Limb (tissue), 2 donors: ENCODE measurements at regions not wholly inside any gene's neighbourhood (a gene's known extent, or its start where the extent isn't known, plus 50 kb on each side); places are given as distances from the start of the nearest gene placed in this dataset.
"Not testable (repeated sequence)": the region's sequence is repeated elsewhere in the genome, so short reads cannot be mapped to it uniquely, and the experiment has no call there.

Source experiments
- DNase-seq, 2 donors: peaks; one replicate each; pipeline ENCODE4 v3.0.0-alpha.2; 2016; ENCODE audit errors: extremely low spot score in 2 of 2

DNA sequence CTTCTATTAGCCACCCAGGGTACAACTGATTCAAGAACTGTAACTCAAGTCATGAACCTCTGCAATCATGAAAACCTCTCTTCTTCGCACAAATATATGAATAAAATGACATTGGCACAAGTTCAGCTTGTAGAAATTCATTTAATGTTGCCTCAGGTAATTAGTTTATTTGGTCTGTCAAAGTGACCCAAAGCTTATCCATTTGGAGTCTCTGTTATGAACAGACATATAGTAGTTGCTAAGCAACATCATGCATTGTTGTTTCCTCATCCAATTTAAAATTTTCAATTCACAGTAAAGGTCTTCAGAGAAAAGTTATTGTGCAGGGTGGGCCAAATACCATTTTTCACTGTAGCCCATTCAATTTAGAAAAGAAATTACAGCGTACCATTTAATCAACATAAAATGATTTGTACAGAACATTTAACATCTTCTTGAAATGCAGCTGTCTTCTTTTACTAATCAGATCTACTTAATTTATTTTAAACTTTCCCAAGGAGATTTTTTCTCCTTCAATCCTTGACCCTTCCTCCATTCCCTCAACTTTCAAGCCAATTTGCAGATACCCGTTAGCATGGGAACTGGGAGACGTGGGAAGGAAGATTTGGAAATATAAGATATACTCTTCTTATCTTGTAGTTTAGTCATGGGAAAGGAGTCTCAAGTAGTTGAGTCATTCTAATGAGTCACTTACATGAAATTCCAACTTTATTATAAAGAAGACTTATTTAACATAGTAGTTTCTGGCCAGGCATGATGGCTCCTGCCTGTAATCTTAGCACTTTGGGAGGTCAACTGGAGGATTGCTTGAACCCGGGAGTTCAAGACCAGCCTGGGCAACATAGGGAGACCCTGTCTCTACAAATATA is 231.3 kb downstream of the ATPSCKMT start:
- peak in 1 of 2 donors; percentile 38 for DNase-seq

DNA sequence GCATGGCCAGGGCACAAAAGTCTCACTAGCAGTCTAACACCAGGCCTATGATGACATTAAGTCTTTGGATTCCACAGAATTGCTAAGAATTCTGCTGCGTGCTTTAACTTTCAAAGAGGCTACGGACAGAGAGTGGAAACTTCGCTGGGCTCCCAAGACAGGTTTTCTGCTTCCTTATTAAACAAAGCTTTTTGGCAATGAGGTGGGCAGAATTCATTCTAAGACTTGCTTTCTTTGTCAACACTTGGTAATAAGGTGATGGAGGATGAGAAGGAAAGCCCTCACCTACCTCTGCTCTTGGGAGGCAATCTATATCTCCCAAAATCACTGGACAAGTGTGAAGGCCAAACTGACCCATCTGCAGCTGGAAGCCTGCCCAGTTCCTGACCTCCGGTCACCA is 231.9 kb downstream of the ATPSCKMT start:
- DNase-seq = no peak

DNA sequence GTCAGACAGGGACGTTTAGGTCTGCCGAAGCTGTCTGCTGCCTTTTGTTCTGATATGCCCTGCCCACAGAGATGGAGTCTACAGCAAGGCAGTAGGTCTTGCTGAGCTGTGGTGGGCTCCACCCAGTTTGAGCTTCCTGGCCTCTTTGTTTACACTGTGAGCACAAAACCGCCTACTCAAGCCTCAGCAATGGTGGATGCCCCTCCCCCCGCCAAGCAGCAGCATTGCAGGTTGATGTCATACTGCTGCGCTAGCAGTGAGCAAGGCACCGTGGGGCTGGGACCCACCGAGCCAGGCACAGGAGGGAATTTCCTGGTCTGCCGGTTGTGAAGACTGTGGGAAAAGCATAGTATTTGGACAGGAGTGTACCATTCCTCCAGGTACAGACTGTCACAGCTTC is 233.1 kb downstream of the ATPSCKMT start:
- DNase-seq = not testable (repeated sequence)

DNA sequence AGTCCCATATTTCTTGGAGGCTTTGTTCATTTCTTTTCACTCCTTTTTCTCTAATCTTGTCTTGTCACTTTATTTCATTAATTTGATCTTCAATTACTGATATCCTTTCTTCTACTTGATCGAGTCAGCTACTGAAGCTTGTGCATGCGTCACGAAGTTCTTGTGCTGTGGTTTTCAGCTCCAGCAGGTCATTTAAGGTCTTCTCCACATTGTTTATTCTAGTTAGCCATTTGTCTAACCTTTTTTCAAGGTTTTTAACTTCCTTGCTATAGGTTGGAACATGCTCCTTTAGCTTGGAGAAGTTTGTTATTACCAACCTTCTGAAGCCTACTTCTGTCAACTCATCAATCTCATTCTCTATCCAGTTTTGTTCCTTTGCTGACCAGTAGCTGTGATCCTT is 234.0 kb downstream of the ATPSCKMT start:
- DNase-seq = not testable (repeated sequence)

- no peak for DNase-seq
Measured at GRCh38 chr5:10009802-10010201, 239.9 kb downstream of the ATPSCKMT start.

DNA sequence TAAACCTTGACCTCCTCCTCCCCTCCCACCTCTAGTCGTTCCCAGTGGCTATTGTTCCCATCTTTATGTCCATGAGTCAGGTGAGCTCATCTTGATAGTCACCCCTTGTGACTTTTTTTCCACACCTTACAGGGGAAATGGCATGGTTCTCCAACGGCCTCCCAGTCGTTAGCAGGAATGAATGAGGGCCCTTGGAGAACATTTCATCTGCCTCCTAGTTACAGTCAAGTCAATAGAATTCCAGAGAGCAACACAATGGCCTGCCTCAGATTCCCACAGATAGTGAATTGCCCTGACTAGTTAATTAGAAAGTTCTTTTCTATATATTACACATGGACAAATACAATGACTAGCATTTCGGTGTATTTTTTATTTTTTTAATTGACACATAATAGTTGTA is 262.6 kb downstream of the ATPSCKMT start:
- no peak for DNase-seq

GRCh38 chr5:9977070-9977469 is 272.6 kb downstream of the ATPSCKMT start:
- DNase-seq = no peak

DNA sequence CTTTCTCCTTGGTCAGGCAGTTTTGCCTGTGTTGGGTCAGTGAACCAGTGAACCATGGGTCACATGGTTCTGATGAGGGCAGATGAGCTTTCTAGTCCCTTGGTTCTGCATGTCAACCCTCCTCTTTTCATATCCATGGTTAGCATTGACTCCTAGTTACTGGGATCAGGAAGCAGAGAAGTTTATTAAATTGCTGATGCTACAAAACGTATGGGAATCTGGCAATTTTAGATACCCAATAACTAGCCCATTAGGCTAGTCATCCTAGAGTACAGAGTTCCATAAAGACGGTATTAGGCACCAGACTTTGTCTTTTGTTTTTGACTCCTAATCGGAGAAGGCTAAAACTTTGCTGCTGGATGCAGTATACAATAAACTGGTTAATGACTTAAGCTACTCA is 273.1 kb downstream of the ATPSCKMT start:
- no peak for DNase-seq

DNA sequence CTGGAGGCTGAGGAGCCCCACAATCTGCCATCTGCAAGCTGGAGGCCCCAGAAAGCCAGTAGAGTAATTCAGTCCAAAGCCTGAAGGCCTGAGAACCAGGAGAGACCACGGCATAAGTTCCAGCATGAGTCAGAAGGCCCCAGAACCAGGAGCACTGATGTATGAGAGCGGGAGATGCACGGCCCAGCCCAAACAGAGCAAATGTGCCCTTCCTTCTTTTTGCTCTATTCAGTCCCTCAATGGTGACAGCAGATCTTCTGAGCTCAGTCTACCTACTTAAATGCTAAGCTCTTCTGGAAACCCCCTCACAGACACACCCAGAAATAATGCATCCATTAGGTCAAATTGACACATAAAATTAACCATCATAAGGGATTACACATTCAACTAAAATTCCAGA is 277.6 kb downstream of the ATPSCKMT start:
- no peak for DNase-seq

DNA sequence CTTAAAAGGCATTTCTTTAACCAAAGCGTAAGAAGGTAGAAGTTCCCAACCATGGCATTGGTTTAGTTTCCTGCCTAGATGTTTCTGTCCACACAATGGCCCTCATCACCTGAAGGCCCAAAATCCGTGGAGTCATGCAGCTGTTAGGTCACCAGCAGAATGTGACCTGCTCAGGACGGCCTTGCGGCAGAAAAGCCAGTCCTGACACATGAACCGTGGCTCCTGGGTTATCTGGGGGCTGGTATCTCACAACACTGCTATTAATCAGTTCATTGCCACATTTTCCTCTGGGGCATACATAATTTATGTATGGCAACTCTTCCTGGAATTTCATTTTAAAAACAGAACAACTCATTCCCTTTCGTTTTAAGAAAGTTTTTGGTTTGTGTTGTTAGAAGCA is 278.4 kb downstream of the ATPSCKMT start:
- no peak for DNase-seq

DNA sequence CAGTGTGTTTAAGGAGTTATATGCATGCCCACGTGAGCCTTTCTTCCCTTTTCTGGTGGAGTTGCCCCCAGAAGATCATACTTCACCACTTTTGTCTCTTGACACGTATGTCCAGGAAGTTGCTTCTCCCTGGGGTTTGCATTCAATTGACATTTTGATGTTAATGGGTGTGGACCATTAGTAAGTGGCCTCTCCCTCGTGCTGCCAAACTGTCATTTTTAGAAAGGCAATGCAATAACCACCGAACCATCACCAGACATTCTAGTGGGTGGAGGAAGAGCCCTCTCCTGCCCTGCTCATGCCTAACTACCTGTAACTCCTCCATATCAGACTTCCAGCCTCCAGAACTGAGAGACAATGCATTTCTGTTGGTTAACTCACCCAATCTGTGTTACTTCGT is 290.8 kb downstream of the ATPSCKMT start:
- DNase-seq = no peak

GRCh38 chr5:9957214-9957613 is 292.5 kb downstream of the ATPSCKMT start:
- no peak for DNase-seq

DNA sequence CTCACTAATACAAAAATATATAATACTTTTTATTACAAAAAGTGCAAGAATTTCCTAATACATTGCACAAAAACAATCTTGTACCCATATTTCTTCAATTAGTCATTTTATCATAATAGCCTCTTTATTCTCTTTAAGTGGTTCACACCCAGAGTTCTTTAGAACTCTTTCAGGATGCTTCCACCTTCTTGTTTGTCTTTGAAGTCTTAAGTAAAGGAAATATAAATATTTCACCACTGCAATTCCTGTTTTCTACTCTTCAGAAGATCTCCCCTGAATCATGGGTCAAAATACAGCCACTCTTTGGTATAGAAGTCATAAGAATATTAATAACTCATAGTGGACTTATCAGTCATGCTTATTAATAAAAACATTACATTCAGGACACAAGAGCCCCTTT is 293.0 kb downstream of the ATPSCKMT start:
- DNase-seq = no peak

- no peak for DNase-seq
Measured at GRCh38 chr5:9955586-9955985, 294.1 kb downstream of the ATPSCKMT start.

DNA sequence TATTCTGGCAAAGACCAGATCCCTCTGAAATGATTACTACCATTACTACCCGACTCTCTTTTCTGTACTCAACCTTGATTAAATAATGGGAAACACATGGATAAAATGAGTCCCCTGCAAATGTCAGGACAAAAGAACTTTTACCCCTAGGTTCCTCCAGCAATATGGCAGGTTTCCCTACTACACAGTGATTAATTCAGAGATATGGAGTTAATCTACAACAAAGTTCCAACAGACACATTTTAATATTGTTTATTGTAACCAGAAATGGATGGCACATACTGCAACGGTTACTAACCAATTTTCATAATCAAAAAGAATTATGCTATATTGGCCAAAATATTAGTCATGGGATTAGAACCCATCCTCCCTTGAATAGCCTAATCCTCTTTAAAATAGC is 294.8 kb downstream of the ATPSCKMT start:
- DNase-seq = no peak

GRCh38 chr5:9953691-9954090 is 296.0 kb downstream of the ATPSCKMT start:
- DNase-seq = no peak

- DNase-seq = no peak
Measured at GRCh38 chr5:9951865-9952516, 297.7 kb downstream of the ATPSCKMT start.

GRCh38 chr5:9947944-9948343 is 301.7 kb downstream of the ATPSCKMT start:
- DNase-seq = no peak

DNA sequence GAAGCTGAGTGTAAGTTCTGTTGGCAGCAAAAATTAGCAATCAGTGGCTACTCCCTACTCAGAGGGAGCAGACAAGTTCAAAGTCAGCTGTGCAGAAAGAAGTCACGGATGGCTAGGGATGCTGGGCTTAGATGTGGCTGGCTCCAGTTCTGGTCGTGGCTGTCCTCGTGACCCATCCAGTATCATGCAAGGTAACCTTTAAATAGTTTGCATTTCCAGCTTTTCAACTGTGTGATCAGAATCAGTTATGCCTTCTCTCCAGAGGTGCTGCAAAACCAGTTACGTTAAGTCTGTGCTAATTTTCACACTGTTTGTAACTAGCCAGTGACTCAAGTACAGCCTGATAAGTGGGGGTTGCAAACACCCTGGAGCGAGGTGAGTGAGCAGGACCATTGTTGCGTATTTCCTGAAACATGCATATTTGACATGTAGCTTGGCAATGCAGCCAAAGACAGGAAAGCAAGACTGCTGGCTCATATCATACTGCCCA is 302.4 kb downstream of the ATPSCKMT start:
- DNase-seq = no peak

DNA sequence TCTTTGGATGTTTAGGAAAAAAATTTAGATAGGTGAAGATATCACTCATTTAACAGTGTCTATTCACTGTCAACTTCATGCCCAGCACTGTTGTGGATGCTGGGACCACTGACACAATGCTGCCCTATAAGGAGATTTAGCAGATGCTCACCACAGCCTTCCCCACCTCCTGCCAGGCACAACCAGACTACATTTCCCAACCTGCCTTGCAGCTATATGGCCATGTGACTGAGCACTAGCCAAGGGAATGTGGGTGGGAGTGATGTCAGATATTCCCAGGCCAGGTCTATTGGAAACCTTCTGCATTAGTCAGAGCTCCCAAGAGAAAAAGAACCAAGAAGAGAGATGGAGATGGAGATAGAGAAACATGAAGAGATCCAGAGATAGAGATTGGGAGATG is 302.6 kb upstream of the TAS2R1 start:
- no peak for DNase-seq

- DNase-seq = no peak
Measured at GRCh38 chr5:9930156-9930555, 300.0 kb upstream of the TAS2R1 start.

DNA sequence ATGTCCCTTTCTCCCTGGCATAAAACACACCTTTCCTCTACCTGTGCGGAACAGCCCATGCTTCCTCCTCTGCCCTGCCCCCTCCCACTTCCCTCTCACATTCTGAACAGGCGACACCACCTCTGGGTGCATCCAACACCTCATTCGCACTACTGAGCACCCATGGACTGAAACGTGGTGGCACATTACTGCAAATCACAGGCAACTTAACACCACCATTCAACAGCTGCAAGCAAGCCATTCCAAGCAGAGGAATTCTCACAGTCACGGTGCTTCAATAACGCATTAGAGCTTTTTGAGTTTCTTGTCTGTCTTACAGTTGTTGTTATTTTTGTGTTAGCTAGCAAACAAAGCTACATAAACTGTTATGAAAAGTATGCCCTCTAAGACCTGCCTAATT is 298.2 kb upstream of the TAS2R1 start:
- peak in 1 of 2 donors; percentile 70 for DNase-seq

DNA sequence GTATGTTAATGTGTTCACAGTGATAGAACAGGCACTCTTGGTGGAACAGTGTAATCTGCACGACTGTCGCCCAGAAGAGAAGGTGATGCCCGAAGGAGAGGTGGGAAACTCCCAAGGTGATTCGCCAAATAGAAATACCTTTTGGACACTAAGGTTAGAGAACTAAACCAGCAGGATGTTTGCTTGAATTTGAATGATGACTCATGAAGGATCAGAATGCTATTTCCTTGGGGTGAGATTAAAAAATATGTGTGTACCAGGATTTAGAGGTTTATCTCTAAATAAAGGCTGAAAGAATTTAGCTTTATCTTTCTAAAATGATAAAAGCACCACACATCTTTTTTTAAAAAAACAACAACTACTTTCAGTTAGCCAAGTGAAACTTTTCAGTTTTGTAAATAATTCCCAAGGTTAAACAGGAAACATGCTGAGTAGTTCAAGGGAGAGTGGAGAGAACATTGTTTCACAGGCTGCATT is 297.4 kb upstream of the TAS2R1 start:
- DNase-seq = no peak
